Cardiac fibroblast (primary cell): ENCODE measurements at regions not wholly inside any gene's neighbourhood (a gene's known extent, or its start where the extent isn't known, plus 50 kb on each side); places are given as distances from the start of the nearest gene placed in this dataset.

Experiments
- DNase-seq, 2 donors: peaks; one replicate each; pipeline versions ENCODE4 v3.0.0 to v3.0.0-alpha.2; 2010; ENCODE audit warnings: low read depth in 2 of 2
- H3K4me3 ChIP-seq, 2 donors: replicated peaks in 1 of 2; 1 replicate in 1 of 2; 2 replicates in 1 of 2; pipeline ENCODE4 v1.5.1; 2011; ENCODE audit warnings: low read depth in 2 of 2, low read length in 2 of 2, mild to moderate bottlenecking in 2 of 2, moderate library complexity in 1 of 2
- CTCF ChIP-seq: IDR thresholded peaks from one replicate; pipeline ENCODE4 v1.5.1; 2011; ENCODE audit warnings: low read depth, mild to moderate bottlenecking, low read length, inconsistent platforms

DNA sequence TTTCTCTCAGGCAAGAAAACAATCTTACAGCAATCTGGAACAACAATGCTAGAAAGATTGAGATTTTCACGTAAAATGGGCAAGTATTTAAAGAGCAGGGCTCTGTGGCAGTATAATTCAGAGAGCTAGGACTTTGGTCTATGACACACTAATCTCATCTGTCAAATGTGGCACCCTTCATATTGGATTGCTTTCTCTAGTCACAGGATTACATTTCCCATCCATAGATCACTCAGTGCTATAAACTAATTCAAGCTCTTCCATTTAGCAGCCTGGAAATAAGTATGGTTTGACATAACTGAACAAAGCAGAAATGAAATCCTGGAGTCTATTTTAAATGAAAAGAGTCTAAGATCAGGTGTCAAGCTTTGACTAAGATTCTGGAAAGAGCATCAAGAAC, 263.1 kb upstream of the TMPRSS15 start:
- DNase-seq: no peak
- no peak for TF ChIP-seq CTCF
- no peak overlapping the region for H3K4me3 ChIP-seq

DNA sequence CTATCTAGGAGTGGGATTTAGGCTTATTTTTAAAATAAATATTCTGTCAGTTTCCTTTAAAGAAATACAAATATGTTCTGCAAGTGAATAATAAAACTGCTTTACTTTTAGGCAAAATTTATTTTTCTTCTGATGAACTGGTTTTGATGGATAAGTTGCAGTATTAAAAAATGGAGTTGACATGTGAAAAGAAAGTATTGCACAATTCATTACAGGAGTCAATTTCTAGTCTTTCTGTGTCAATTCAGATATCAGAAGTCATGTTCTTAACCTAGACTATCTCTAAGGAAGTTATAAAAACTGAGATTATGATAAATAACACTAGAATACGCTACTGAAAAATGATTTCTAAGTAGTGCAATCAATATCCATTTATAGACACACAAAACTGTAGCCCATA, 270.2 kb upstream of the TMPRSS15 start:
- H3K4me3 ChIP-seq: no peak overlapping the region
- no peak for DNase-seq
- TF ChIP-seq CTCF: no peak

GRCh38 chr21:18677632-18678031, 274.0 kb upstream of the TMPRSS15 start:
- no peak overlapping the region for H3K4me3 ChIP-seq
- no peak for DNase-seq
- no peak for TF ChIP-seq CTCF

DNA sequence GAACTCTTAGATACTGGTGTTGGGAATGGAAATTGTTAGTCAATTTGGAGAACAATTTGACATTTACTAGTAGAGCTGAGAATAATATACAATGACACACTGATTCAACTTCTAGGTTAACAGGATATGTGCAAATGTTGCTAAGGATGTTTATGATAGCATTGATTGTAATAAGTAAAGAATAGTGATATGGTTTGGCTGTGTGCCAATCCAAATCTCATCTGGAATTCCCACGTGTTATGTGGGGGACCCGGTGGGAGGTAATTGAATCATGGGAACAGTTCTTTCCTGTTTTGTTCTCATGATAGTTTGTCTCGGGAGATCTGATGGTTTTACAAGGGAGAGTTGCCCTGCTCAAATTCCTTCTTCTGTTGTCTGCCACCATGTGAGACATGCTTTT, 302.4 kb upstream of the TMPRSS15 start:
- TF ChIP-seq CTCF: no peak
- no peak for DNase-seq
- no peak overlapping the region for H3K4me3 ChIP-seq

DNA sequence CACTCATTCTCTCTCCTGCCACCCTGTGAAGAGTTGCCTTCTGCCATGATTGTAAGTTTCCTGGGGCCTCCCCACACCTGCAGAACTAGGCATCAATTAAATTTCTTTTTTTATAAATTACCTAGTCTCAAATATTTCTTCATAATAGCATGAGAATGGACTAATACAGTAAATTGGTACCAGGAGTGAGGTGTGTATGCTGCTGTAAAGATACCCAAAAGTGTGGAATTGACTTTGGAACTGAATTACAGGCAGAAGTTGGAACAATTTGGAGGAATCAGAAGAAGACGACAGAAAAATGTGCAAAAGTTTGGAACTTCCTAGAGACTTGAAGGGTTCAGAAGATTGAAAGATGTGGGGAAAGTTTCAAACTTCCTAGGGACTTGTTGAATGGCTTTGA, 308.1 kb upstream of the TMPRSS15 start:
- no peak for TF ChIP-seq CTCF
- DNase-seq: no peak

GRCh38 chr21:18715606-18716005, 312.0 kb upstream of the TMPRSS15 start:
- no peak for TF ChIP-seq CTCF
- no peak overlapping the region for H3K4me3 ChIP-seq

More for the DNA sequence above, 308.1 kb upstream of the TMPRSS15 start:
- no peak overlapping the region for H3K4me3 ChIP-seq

GRCh38 chr21:18716578-18717138, 313.1 kb upstream of the TMPRSS15 start:
- TF ChIP-seq CTCF: no peak
- DNase-seq: no peak
- no peak overlapping the region for H3K4me3 ChIP-seq

More at GRCh38 chr21:18715606-18716005, 312.0 kb upstream of the TMPRSS15 start:
- no peak for DNase-seq
